Keratinocyte (primary cell): ENCODE measurements at regions not wholly inside any gene's neighbourhood (a gene's known extent, or its start where the extent isn't known, plus 50 kb on each side); places are given as distances from the start of the nearest gene placed in this dataset.

Source experiments
- DNase-seq: peaks from one replicate; pipeline ENCODE4 v3.0.0-alpha.2; 2011; ENCODE audit warnings: low read depth, missing footprints, low spot score
- FAIRE-seq: peaks from 2 replicates; lab custom pipeline; 2011; peaks lifted over from hg19 to GRCh38; lab: Jason Lieb, UNC
- H2AFZ ChIP-seq: 2 replicates; pipeline ENCODE4 v1.6.0; 2012; ENCODE audit warnings: low read length, control low read depth, inconsistent platforms; ENCODE audit not compliant: control insufficient read depth
- H3K27ac ChIP-seq: 2 replicates; pipeline ENCODE4 v1.5.1; 2011; ENCODE audit warnings: low read length; ENCODE audit not compliant: control insufficient read depth, insufficient read depth
- H3K27me3 ChIP-seq: 3 replicates; pipeline ENCODE4 v1.6.0; 2011; ENCODE audit warnings: low read length; ENCODE audit not compliant: control insufficient read depth, insufficient read depth; ENCODE audit errors: extremely low read depth
- H3K36me3 ChIP-seq, 2 experiments: 2 replicates in 1 of 2; 3 replicates in 1 of 2; pipeline ENCODE4 v1.5.1; 2011; ENCODE audit warnings: low read length in 2 of 2, mild to moderate bottlenecking in 1 of 2; ENCODE audit not compliant: control insufficient read depth in 2 of 2, insufficient read depth in 2 of 2; ENCODE audit errors: extremely low read depth in 1 of 2
- H3K4me1 ChIP-seq: 3 replicates; pipeline ENCODE4 v1.5.1; 2011; ENCODE audit warnings: low read length; ENCODE audit not compliant: control insufficient read depth, insufficient read depth; ENCODE audit errors: extremely low read depth
- H3K4me2 ChIP-seq: 3 replicates; pipeline ENCODE4 v1.6.0; 2011; ENCODE audit warnings: low read depth, low read length; ENCODE audit not compliant: control insufficient read depth, insufficient read depth; ENCODE audit errors: extremely low read depth
- H3K4me3 ChIP-seq, 3 experiments: fragments of 200-600 bp in 1 of 3; sonication (generic) in 1 of 3; 2 replicates in 2 of 3; 3 replicates in 1 of 3; pipeline ENCODE4 v1.5.1; 2011 to 2016; ENCODE audit warnings: low read length in 3 of 3, mild to moderate bottlenecking in 3 of 3, control low read depth in 2 of 3, inconsistent platforms in 1 of 3, low read depth in 1 of 3, mixed read lengths in 1 of 3, mixed run types in 1 of 3, moderate library complexity in 1 of 3; ENCODE audit not compliant: control insufficient read depth in 2 of 3, insufficient read depth in 2 of 3; ENCODE audit errors: extremely low read depth in 1 of 3
- H3K79me2 ChIP-seq: 2 replicates; pipeline ENCODE4 v1.6.0; 2012; ENCODE audit warnings: low read length; ENCODE audit not compliant: control insufficient read depth, insufficient read depth
- H3K9ac ChIP-seq: 3 replicates; pipeline ENCODE4 v1.6.0; 2011; ENCODE audit warnings: low read length; ENCODE audit not compliant: control insufficient read depth, insufficient read depth; ENCODE audit errors: extremely low read depth
- H3K9me1 ChIP-seq: 3 replicates; pipeline ENCODE4 v1.6.0; 2011; ENCODE audit warnings: low read length; ENCODE audit not compliant: control insufficient read depth, insufficient read depth; ENCODE audit errors: extremely low read depth
- H3K9me3 ChIP-seq: 2 replicates; pipeline ENCODE4 v1.5.1; 2012; ENCODE audit warnings: low read depth, low read length; ENCODE audit not compliant: control insufficient read depth
- H4K20me1 ChIP-seq: 3 replicates; pipeline ENCODE4 v1.6.0; 2011; ENCODE audit warnings: low read length; ENCODE audit not compliant: control insufficient read depth, insufficient read depth; ENCODE audit errors: extremely low read depth
- EZH2 ChIP-seq: IDR thresholded peaks from one replicate; pipeline ENCODE4 v1.6.1; 2012; ENCODE audit warnings: inconsistent platforms, mild to moderate bottlenecking, low read length, moderate library complexity
- dilution Hi-C: fragments of 300-500 bp; cut with MboI; formaldehyde crosslinking; loops from one replicate; pipeline ENCODE4 v1.7.0; 2020; ENCODE audit warnings: low sequenced_read_pairs; ENCODE audit not compliant: extremely low pct_ligation_motif_present
- TF ChIP-seq, protein P1 (sequence below), 3 experiments: IDR thresholded peaks in 1 of 3; conservative IDR thresholded peaks in 1 of 3; optimal IDR thresholded peaks in 1 of 3; 2 replicates in 2 of 3; 3 replicates in 1 of 3; pipeline versions ENCODE3 to v1.5.1; 2011; ENCODE audit warnings: low read length in 3 of 3, mild to moderate bottlenecking in 3 of 3, moderate library complexity in 2 of 3, control low read depth in 1 of 3, inconsistent platforms in 1 of 3; ENCODE audit not compliant: insufficient read depth in 2 of 3; ENCODE audit errors: extremely low read depth in 1 of 3

DNA sequence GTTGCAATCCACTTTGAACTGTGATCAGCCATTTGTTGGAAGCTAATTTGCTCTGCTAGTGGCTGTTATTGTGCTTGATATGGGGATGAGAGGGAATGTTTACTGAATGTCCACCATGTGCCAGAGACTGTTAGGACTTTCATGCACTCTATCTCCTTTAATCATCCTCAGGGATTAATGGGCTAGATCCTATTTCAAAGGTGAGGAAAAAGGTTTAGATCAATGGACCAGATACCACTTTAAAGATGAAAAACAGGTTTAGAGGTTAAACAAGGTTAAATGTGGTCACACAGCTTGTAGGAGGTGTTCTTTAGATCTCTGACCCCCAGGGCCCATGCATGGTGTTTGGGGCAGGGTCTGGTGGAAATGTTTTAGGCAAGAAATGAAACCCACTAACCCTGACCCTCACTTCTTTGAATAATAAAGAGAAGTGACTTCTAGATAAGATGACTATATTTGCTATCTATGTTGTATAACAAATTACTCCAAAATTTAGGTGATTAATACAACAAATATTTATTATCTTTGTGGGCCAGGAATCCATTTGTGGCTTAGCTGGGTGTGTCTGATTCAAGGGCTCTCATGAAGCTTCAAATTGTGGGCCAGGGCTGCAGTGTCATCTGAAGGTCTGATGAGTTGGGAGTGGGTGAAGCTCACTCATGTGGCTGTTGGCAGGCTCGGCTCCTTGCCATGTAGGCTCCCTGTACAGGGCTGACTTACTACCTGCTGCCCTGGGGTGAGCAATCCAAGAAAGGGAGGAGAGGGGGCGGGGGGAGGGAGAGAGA lies 127.8 kb upstream of the FOXA2 start:
- Histone ChIP-seq H3K9me3 (peaks cover 2% of the 10 kb centered on the region), H3K27me3 (no peaks in the 10 kb centered on the region), H3K9me1 (no peaks in the 10 kb centered on the region), H3K4me3 (no peak overlapping the region), H3K4me1 (peaks cover 5% of the 10 kb centered on the region), H3K9ac (no peak overlapping the region), H3K27ac (no peak overlapping the region), H4K20me1 (no peaks in the 10 kb centered on the region), H3K79me2 (no peaks in the 10 kb centered on the region), H3K4me2 (no peak overlapping the region), H2AFZ (no peak overlapping the region), H3K36me3 (no peaks in the 10 kb centered on the region)
- TF ChIP-seq, protein P1, sequence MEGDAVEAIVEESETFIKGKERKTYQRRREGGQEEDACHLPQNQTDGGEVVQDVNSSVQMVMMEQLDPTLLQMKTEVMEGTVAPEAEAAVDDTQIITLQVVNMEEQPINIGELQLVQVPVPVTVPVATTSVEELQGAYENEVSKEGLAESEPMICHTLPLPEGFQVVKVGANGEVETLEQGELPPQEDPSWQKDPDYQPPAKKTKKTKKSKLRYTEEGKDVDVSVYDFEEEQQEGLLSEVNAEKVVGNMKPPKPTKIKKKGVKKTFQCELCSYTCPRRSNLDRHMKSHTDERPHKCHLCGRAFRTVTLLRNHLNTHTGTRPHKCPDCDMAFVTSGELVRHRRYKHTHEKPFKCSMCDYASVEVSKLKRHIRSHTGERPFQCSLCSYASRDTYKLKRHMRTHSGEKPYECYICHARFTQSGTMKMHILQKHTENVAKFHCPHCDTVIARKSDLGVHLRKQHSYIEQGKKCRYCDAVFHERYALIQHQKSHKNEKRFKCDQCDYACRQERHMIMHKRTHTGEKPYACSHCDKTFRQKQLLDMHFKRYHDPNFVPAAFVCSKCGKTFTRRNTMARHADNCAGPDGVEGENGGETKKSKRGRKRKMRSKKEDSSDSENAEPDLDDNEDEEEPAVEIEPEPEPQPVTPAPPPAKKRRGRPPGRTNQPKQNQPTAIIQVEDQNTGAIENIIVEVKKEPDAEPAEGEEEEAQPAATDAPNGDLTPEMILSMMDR (optimal IDR thresholded peaks at IDR 0.05 in 1 of 3, IDR thresholded peaks at IDR 0.05 in 1 of 3, conservative IDR thresholded peaks at IDR 0.05 in 1 of 3; ENCODE audit: extremely low read depth in 1 of 3, insufficient read depth in 2 of 3, low read length in 3 of 3): no peak
- TF ChIP-seq EZH2: no peak
- dilution Hi-C loops: no loop called here
- no peak for DNase-seq
- FAIRE-seq: no peak

DNA sequence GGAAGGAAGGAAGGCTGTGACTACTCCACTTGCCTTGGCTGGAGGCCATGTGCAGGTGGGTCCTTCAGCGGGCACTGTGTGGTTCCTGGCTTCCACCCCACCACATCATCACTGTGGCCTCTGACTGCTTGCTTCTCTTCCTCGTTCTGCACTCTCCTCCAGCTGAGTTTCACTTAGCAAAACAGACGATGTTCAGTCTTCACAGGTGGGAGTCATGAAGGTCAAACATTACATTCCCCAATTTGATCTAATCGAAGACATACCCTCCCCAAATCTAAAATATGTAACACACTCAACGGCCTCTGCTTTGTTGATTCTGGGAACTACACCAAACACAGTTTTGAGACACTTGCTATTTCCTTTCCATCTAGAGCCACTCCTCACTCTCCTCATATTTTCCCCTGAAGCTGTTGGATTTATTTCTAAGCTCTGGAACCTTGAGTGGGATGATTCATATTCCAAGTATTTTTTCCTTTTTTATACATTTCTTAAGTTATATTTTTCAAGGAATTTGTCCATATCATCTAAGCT lies 132.5 kb upstream of the FOXA2 start:
- H3K9me3 ChIP-seq: peaks cover 2% of the 10 kb centered on the region
- dilution Hi-C loops: no loop called here
- no peaks in the 10 kb centered on the region for H3K36me3 ChIP-seq
- no peaks in the 10 kb centered on the region for H3K9me1 ChIP-seq
- no peaks in the 10 kb centered on the region for H3K27me3 ChIP-seq
- FAIRE-seq: peak; percentile 79
- H3K27ac ChIP-seq: no peak overlapping the region
- no peaks in the 10 kb centered on the region for H4K20me1 ChIP-seq
- peak overlapping the region; percentile 5 for H2AFZ ChIP-seq
- DNase-seq: no peak
- TF ChIP-seq EZH2: no peak
- TF ChIP-seq, protein P1 (optimal IDR thresholded peaks at IDR 0.05 in 1 of 3, IDR thresholded peaks at IDR 0.05 in 1 of 3, conservative IDR thresholded peaks at IDR 0.05 in 1 of 3; ENCODE audit: extremely low read depth in 1 of 3, insufficient read depth in 2 of 3, low read length in 3 of 3): no peak
- peak overlapping the region; percentile 22 for H3K4me2 ChIP-seq
- H3K4me3 ChIP-seq: no peak overlapping the region
- no peaks in the 10 kb centered on the region for H3K79me2 ChIP-seq
- H3K4me1 ChIP-seq: peaks cover 12% of the 10 kb centered on the region
- no peak overlapping the region for H3K9ac ChIP-seq
